Suprapubic skin (tissue), 4 donors: ENCODE measurements at regions not wholly inside any gene's neighbourhood (a gene's known extent, or its start where the extent isn't known, plus 50 kb on each side); places are given as distances from the start of the nearest gene placed in this dataset.
"Not testable (repeated sequence)": the region's sequence is repeated elsewhere in the genome, so short reads cannot be mapped to it uniquely, and the experiment has no call there.

Experiments
- DNase-seq, 2 donors: peaks; one replicate each; pipeline ENCODE4 v3.0.0-alpha.2; 2019; ENCODE audit warnings: low spot score in 2 of 2
- H3K27ac ChIP-seq: fragments of 200-600 bp; sonication (generic); one replicate; pipeline ENCODE4 v1.5.1; 2019
- H3K27me3 ChIP-seq: fragments of 200-600 bp; sonication (generic); one replicate; pipeline ENCODE4 v1.5.1; 2019
- H3K36me3 ChIP-seq: fragments of 200-600 bp; sonication (generic); one replicate; pipeline ENCODE4 v1.5.1; 2019
- H3K4me1 ChIP-seq: fragments of 200-600 bp; sonication (generic); one replicate; pipeline ENCODE4 v1.5.1; 2019
- H3K4me3 ChIP-seq: fragments of 200-600 bp; sonication (generic); one replicate; pipeline ENCODE4 v1.5.1; 2019; ENCODE audit warnings: mild to moderate bottlenecking
- H3K9me3 ChIP-seq: fragments of 200-600 bp; sonication (generic); one replicate; pipeline ENCODE4 v1.5.1; 2019
- EP300 ChIP-seq: sonication (generic); formaldehyde crosslinking; IDR thresholded peaks from one replicate; pipeline ENCODE4 v1.6.1; 2017; ENCODE audit warnings: antibody characterized with exemption
- POLR2A ChIP-seq, 2 donors: fragments of 450-650 bp; IDR thresholded peaks; one replicate each; pipeline ENCODE4 v1.6.1; 2017; ENCODE audit warnings: antibody characterized with exemption in 2 of 2, mild to moderate bottlenecking in 2 of 2, moderate library complexity in 2 of 2
- POLR2AphosphoS5 ChIP-seq, 3 donors: sonication (generic); formaldehyde crosslinking; IDR thresholded peaks; one replicate each; pipeline ENCODE4 v1.6.1; 2017; ENCODE audit warnings: antibody characterized with exemption in 3 of 3
- WGBS: methylation state at CpG from one replicate; pipeline ENCODE4 v1.1.5; 2018; 5-methylcytosine and 5-hydroxymethylcytosine counted together
- TF ChIP-seq, protein P1 (sequence below), 2 donors: fragments of 200-600 bp in 1 of 2; fragments of 450-650 bp in 1 of 2; sonication (generic) in 1 of 2; IDR thresholded peaks; one replicate each; pipeline ENCODE4 v1.5.1; 2016 to 2019; ENCODE audit warnings: antibody characterized with exemption in 2 of 2, mild to moderate bottlenecking in 1 of 2, moderate library complexity in 1 of 2

DNA sequence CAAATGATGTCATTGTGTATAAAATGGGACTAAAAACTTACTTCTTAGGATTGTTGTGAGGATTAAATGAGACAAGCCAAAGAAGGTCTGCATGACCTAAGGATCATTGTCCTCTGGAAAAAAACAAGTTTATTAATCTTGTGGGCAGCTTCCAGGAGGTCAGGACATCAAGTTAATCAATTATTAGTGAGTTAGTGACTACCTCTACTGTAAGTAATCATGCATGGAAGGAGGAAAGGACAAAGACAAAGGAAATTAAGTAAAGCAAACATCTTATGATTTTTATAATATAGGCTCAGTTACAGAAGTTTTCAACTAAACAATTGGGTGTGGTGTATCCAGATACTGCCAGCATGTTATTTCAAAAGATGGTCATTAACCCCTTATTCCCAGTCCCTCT lies 129.3 kb upstream of the TUT7 start:
- TF ChIP-seq EP300 (no peak), POLR2AphosphoS5 (IDR thresholded peaks at IDR 0.05) (no peak), POLR2A (IDR thresholded peaks at IDR 0.05) (no peak)
- TF ChIP-seq, protein P1, sequence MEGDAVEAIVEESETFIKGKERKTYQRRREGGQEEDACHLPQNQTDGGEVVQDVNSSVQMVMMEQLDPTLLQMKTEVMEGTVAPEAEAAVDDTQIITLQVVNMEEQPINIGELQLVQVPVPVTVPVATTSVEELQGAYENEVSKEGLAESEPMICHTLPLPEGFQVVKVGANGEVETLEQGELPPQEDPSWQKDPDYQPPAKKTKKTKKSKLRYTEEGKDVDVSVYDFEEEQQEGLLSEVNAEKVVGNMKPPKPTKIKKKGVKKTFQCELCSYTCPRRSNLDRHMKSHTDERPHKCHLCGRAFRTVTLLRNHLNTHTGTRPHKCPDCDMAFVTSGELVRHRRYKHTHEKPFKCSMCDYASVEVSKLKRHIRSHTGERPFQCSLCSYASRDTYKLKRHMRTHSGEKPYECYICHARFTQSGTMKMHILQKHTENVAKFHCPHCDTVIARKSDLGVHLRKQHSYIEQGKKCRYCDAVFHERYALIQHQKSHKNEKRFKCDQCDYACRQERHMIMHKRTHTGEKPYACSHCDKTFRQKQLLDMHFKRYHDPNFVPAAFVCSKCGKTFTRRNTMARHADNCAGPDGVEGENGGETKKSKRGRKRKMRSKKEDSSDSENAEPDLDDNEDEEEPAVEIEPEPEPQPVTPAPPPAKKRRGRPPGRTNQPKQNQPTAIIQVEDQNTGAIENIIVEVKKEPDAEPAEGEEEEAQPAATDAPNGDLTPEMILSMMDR (IDR thresholded peaks at IDR 0.05): no peak

DNA sequence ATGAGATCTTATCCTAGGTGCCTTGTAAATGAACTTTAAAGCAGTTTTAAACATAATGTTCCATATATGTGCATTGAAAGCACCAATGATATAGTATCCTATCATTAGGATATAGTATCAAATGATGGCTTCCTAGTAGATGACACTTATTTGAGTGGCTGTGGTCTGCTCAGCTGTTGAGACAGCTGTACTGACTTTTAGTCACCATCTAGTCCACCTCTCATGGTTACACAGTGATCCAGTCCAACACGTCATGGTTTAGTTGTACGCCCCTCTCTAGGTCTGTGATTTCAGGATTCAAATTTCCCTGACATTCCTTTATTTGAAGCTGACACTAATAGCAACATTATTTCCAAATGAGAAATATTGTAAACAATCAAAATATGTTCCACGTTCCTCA lies 127.3 kb upstream of the TUT7 start:
- Histone ChIP-seq H3K4me1 (peaks cover 5% of the 10 kb centered on the region), H3K27me3 (no peaks in the 10 kb centered on the region), H3K36me3 (no peaks in the 10 kb centered on the region), H3K27ac (no peak overlapping the region), H3K9me3 (no peaks in the 10 kb centered on the region), H3K4me3 (no peak overlapping the region)
- TF ChIP-seq, protein P1 (IDR thresholded peaks at IDR 0.05): no peak
- no peak for TF ChIP-seq EP300
- no peak for TF ChIP-seq POLR2AphosphoS5 (IDR thresholded peaks at IDR 0.05)
- TF ChIP-seq POLR2A (IDR thresholded peaks at IDR 0.05): no peak
- no peak for DNase-seq
- WGBS: 94% methylated on average over 3 of the region's 3 CpGs

More for the DNA sequence above, 129.3 kb upstream of the TUT7 start:
- Histone ChIP-seq H3K4me3 (no peak overlapping the region), H3K27ac (no peak overlapping the region), H3K9me3 (no peaks in the 10 kb centered on the region), H3K36me3 (no peaks in the 10 kb centered on the region), H3K4me1 (peaks cover 14% of the 10 kb centered on the region), H3K27me3 (no peaks in the 10 kb centered on the region)
- no peak for DNase-seq

DNA sequence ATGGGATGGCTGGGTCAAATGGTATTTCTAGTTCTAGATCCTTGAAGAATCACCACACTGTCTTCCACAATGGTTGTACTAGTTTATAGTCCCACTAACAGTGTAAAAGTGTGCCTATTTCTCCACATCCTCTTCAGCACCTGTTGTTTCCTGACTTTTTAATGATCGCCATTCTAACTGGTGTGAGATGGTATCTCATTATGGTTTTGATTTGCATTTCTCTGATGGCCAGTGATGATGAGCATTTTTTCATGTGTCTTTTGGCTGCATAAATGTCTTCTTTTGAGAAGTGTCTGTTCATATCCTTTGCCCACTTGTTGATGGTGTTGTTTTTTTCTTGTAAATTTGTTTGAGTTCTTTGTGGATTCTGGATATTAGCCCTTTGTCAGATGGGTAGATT lies 121.0 kb upstream of the TUT7 start:
- not testable (repeated sequence) for DNase-seq, H3K9me3 ChIP-seq, H3K27me3 ChIP-seq, H3K4me1 ChIP-seq, H3K36me3 ChIP-seq, H3K27ac ChIP-seq, H3K4me3 ChIP-seq
- WGBS: 100% methylated on average over 1 of the region's 1 CpG

DNA sequence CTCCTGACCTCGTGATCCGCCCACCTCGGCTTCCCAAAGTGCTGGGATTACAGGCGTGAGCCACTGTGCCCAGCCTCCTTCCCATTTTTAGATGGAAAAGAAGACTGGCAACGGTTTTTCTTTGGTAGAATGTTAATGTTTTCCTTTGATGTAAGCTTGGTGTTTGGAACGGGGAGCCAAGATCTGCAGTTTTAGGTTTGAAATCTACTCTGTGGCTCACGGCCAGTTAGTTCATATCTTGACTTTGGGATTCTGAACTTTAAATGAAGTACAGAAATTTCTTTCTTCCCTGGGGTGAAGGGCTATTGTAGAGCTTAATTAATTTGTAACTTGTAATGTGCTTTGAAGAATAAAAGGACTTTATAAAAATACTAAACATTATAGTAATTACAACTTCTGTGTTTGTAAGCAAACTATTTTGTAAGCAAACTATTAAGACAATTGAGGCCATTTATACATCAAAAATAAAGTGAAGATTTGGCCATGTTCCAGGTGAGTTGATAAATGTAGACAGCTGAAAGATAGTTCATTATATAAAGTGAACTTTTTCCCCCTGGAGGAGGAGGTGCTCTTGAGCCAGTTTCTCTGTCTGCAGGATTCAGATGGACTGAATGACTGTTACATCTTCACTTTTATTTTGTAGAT lies 117.1 kb upstream of the TUT7 start:
- TF ChIP-seq POLR2A (IDR thresholded peaks at IDR 0.05) (no peak), EP300 (no peak), POLR2AphosphoS5 (IDR thresholded peaks at IDR 0.05) (no peak)
- TF ChIP-seq, protein P1 (IDR thresholded peaks at IDR 0.05): no peak
- Histone ChIP-seq H3K9me3 (no peaks in the 10 kb centered on the region), H3K27me3 (no peaks in the 10 kb centered on the region), H3K4me1 (no peaks in the 10 kb centered on the region), H3K36me3 (no peaks in the 10 kb centered on the region), H3K4me3 (no peak overlapping the region), H3K27ac (no peak overlapping the region)
- DNase-seq: no peak
- WGBS: 73% methylated on average over 7 of the region's 7 CpGs

DNA sequence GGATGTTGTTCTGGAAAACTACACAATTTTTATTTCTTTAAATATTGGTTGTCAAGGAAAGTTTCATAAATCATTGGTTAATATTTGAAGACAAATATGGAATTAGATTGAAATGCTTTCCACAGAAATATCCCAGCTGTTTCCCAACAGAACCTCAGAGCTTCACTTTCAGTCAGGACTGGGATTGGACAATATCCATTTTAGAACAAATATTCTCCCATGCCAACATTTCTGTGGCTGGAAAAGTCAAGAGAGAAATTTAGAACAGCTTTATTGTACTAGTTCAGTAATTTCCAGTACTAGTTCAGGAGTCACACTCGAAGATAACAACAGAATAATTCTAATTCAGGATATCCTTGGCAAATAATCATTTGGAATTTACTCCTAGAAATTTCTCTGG lies 116.1 kb upstream of the TUT7 start:
- TF ChIP-seq, protein P1 (IDR thresholded peaks at IDR 0.05): no peak
- TF ChIP-seq POLR2AphosphoS5 (IDR thresholded peaks at IDR 0.05) (no peak), POLR2A (IDR thresholded peaks at IDR 0.05) (no peak), EP300 (no peak)
- Histone ChIP-seq H3K27ac (no peak overlapping the region), H3K4me1 (no peaks in the 10 kb centered on the region), H3K27me3 (no peaks in the 10 kb centered on the region), H3K4me3 (no peak overlapping the region), H3K9me3 (no peaks in the 10 kb centered on the region), H3K36me3 (no peaks in the 10 kb centered on the region)
- DNase-seq: no peak
- WGBS: 43% methylated on average over 1 of the region's 1 CpG
